A549 (cell line): ENCODE measurements at regions not wholly inside any gene's neighbourhood (a gene's known extent, or its start where the extent isn't known, plus 50 kb on each side); places are given as distances from the start of the nearest gene placed in this dataset.

Source experiments
- ATAC-seq, 2 experiments: fragments of 200-7000 bp in 1 of 2; fragments of >200 bp in 1 of 2; cut with Nextera tagmentation in 1 of 2; cut with Tn5 transposase in 1 of 2; 3 replicates each; pipeline versions ENCODE4 v1.8.0 to v1.9.1; 2018 to 2020; ENCODE audit warnings: mild to moderate bottlenecking in 1 of 2, moderate library complexity in 1 of 2
- CTCF ChIA-PET: fragments of 300-600 bp; sonication (Branson Sonifier 250); formaldehyde crosslinking; extraction: SDS; loops from one replicate; lab custom pipeline; 2021; ENCODE audit warnings: antibody characterized with exemption, inconsistent platforms; lab: Yijun Ruan, JAX
- POLR2A ChIA-PET: fragments of 350-600 bp; formaldehyde crosslinking; extraction: SDS; loops from one replicate; lab custom pipeline; 2021; ENCODE audit warnings: antibody characterized with exemption, inconsistent platforms; lab: Yijun Ruan, JAX
- DNase-seq, 2 experiments: peaks; one replicate each; pipeline versions ENCODE4 v3.0.0 to v3.0.0-alpha.2; 2011 to 2016; ENCODE audit warnings: low read depth in 1 of 2, low spot score in 1 of 2
- FAIRE-seq: peaks from 2 replicates; lab custom pipeline; 2011; peaks lifted over from hg19 to GRCh38; lab: Jason Lieb, UNC
- H3K27ac ChIP-seq, 2 experiments: fragments of >200 bp; sonication (Bioruptor Twin); formaldehyde crosslinking; 3 replicates each; pipeline ENCODE4 v1.5.1; 2016 to 2017
- H3K4me1 ChIP-seq: fragments of >200 bp; sonication (Bioruptor Twin); formaldehyde crosslinking; 3 replicates; pipeline ENCODE4 v1.6.1; 2016
- H3K4me2 ChIP-seq: fragments of >200 bp; sonication (Bioruptor Twin); formaldehyde crosslinking; 3 replicates; pipeline ENCODE4 v1.6.1; 2016
- H3K4me3 ChIP-seq: fragments of >200 bp; sonication (Bioruptor Twin); formaldehyde crosslinking; 3 replicates; pipeline ENCODE4 v1.5.1; 2016
- H3K9me3 ChIP-seq: fragments of >200 bp; sonication (Bioruptor Twin); formaldehyde crosslinking; 3 replicates; pipeline ENCODE4 v1.6.1; 2016
- CHD4 ChIP-seq: fragments of 200-600 bp; sonication (generic); IDR thresholded peaks from 2 replicates; pipeline ENCODE4 v1.6.1; 2016; ENCODE audit warnings: antibody characterized with exemption, mild to moderate bottlenecking, borderline replicate concordance
- E2F6 ChIP-seq: IDR thresholded peaks from 2 replicates; pipeline ENCODE4 v1.6.1; 2012; ENCODE audit warnings: low read depth, borderline replicate concordance
- EHF ChIP-seq: fragments of 250-450 bp; sonication (Bioruptor Pico); IDR thresholded peaks from 2 replicates; pipeline ENCODE4 v1.5.0; 2020; ENCODE audit warnings: mild to moderate bottlenecking
- ESRRA ChIP-seq: fragments of 150-350 bp; IDR thresholded peaks from 2 replicates; pipeline ENCODE4 v1.6.1; 2014; ENCODE audit warnings: mild to moderate bottlenecking, low read length, borderline replicate concordance
- FOSL2 ChIP-seq, 2 experiments: fragments of 450-650 bp in 1 of 2; fragments of >200 bp in 1 of 2; sonication (Bioruptor Twin) in 1 of 2; formaldehyde crosslinking; IDR thresholded peaks; 2 replicates each; pipeline versions ENCODE4 v1.5.0 to v1.6.1; 2016 to 2020; ENCODE audit warnings: mild to moderate bottlenecking in 1 of 2, moderate library complexity in 1 of 2
- HEYL ChIP-seq: fragments of 250-450 bp; sonication (Bioruptor Pico); IDR thresholded peaks from 2 replicates; pipeline ENCODE4 v1.8.0; 2021; ENCODE audit warnings: mild to moderate bottlenecking, moderate library complexity
- HMGXB4 ChIP-seq: fragments of 250-450 bp; sonication (Bioruptor Pico); IDR thresholded peaks from 2 replicates; pipeline ENCODE4 v1.5.0; 2021; ENCODE audit warnings: mild to moderate bottlenecking, moderate library complexity, borderline replicate concordance
- JUNB ChIP-seq: fragments of >200 bp; sonication (Bioruptor Twin); formaldehyde crosslinking; IDR thresholded peaks from 2 replicates; pipeline ENCODE4 v1.6.1; 2016
- MYC ChIP-seq: IDR thresholded peaks from 2 replicates; pipeline ENCODE4 v1.6.1; 2012; ENCODE audit warnings: mild to moderate bottlenecking, inconsistent platforms, low read length, improper control_type of control experiment, borderline replicate concordance
- NFE2L2 ChIP-seq: fragments of 150-350 bp; conservative IDR thresholded peaks from 2 replicates; pipeline ENCODE4 v1.6.1; 2014; ENCODE audit warnings: low read length
- NR3C1 ChIP-seq: fragments of >200 bp; sonication (Bioruptor Twin); formaldehyde crosslinking; IDR thresholded peaks from 3 replicates; pipeline ENCODE4 v1.6.1; 2017
- RARB ChIP-seq: fragments of 250-450 bp; sonication (Bioruptor Pico); IDR thresholded peaks from 2 replicates; pipeline ENCODE4 v1.8.0; 2021; ENCODE audit warnings: mild to moderate bottlenecking, moderate library complexity
- RCOR1 ChIP-seq: fragments of 150-350 bp; IDR thresholded peaks from 2 replicates; pipeline ENCODE4 v1.6.1; 2014; ENCODE audit warnings: antibody characterized with exemption, low read length, low read depth
- ZNF302 ChIP-seq: fragments of 250-450 bp; sonication (Bioruptor Pico); IDR thresholded peaks from 2 replicates; pipeline ENCODE4 v1.9.0; 2021; ENCODE audit warnings: inconsistent platforms, mild to moderate bottlenecking, moderate library complexity
- WGBS: methylation state at CpG from one replicate; pipeline ENCODE4 v1.1.6; 2017; ENCODE audit errors: missing lambda C conversion rate; 5-methylcytosine and 5-hydroxymethylcytosine counted together
- TF ChIP-seq, protein P1 (sequence below): fragments of 200-600 bp; sonication (generic); IDR thresholded peaks from 2 replicates; pipeline ENCODE4 v1.6.1; 2016; ENCODE audit warnings: antibody characterized with exemption, mild to moderate bottlenecking, moderate library complexity
- TF ChIP-seq, protein P2 (sequence below): fragments of >200 bp; sonication (Bioruptor Twin); formaldehyde crosslinking; IDR thresholded peaks from 3 replicates; pipeline ENCODE4 v1.5.1; 2016
- TF ChIP-seq, protein P3 (sequence below): IDR thresholded peaks from 2 replicates; pipeline ENCODE4 v1.6.1; 2012
- TF ChIP-seq, protein P4 (sequence below): IDR thresholded peaks from 2 replicates; pipeline ENCODE4 v1.6.1; 2012

GRCh38 chr2:35410431-35411061 lies 945.0 kb upstream of the CRIM1 start (continued):
- TF ChIP-seq NR3C1 (no peak), CHD4 (no peak), ESRRA (no peak), FOSL2 (IDR thresholded peaks at IDR 0.05) (no peak), FOSL2 (CRISPR knock-in tag; IDR thresholded peaks at IDR 0.05) (no peak), HEYL (CRISPR knock-in tag) (no peak)

DNA sequence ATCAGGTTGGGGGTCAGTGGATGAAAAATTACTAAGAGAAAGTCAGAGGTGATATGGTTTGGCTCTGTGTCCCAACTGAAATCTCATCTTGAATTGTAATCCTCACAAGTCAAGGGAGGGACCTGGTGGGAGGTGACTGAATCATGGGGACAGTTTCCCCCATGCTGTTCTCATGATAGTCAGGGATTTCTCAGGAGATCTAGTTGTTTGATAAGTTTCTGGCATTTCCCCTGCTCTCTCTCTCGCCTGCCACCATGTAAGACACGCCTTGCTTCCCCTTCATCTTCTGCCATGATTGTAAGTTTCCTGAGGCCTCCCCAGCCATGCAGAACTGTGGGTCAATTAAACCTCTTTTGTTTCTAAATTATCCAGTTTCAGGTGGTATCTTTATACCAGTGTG lies 945.8 kb upstream of the CRIM1 start:
- H3K4me3 ChIP-seq, result no peak overlapping the region
- H3K4me2 ChIP-seq, result no peak overlapping the region
- ATAC-seq (no peak), DNase-seq (no peak), FAIRE-seq (no peak)
- no peaks in the 10 kb centered on the region for H3K4me1 ChIP-seq
- no peaks in the 10 kb centered on the region for H3K9me3 ChIP-seq
- POLR2A ChIA-PET, result no interaction called here
- WGBS, result 7% methylated on average over 2 of the region's 2 CpGs
- CTCF ChIA-PET, result interaction anchor here (1.3 to 2.1 kb wide), 2 partner anchors 12 to 1397 kb away, joined by 4 to 6 read pairs; no protein-coding TSS in a partner anchor
- TF ChIP-seq E2F6 (no peak), HEYL (CRISPR knock-in tag) (no peak), RARB (CRISPR knock-in tag) (no peak), NFE2L2 (no peak), EHF (CRISPR knock-in tag) (no peak), MYC (no peak), JUNB (no peak), FOSL2 (IDR thresholded peaks at IDR 0.05) (no peak), FOSL2 (CRISPR knock-in tag; IDR thresholded peaks at IDR 0.05) (no peak), ZNF302 (CRISPR knock-in tag) (no peak), HMGXB4 (no peak), NR3C1 (no peak), RCOR1 (no peak)
- TF ChIP-seq, protein P1, sequence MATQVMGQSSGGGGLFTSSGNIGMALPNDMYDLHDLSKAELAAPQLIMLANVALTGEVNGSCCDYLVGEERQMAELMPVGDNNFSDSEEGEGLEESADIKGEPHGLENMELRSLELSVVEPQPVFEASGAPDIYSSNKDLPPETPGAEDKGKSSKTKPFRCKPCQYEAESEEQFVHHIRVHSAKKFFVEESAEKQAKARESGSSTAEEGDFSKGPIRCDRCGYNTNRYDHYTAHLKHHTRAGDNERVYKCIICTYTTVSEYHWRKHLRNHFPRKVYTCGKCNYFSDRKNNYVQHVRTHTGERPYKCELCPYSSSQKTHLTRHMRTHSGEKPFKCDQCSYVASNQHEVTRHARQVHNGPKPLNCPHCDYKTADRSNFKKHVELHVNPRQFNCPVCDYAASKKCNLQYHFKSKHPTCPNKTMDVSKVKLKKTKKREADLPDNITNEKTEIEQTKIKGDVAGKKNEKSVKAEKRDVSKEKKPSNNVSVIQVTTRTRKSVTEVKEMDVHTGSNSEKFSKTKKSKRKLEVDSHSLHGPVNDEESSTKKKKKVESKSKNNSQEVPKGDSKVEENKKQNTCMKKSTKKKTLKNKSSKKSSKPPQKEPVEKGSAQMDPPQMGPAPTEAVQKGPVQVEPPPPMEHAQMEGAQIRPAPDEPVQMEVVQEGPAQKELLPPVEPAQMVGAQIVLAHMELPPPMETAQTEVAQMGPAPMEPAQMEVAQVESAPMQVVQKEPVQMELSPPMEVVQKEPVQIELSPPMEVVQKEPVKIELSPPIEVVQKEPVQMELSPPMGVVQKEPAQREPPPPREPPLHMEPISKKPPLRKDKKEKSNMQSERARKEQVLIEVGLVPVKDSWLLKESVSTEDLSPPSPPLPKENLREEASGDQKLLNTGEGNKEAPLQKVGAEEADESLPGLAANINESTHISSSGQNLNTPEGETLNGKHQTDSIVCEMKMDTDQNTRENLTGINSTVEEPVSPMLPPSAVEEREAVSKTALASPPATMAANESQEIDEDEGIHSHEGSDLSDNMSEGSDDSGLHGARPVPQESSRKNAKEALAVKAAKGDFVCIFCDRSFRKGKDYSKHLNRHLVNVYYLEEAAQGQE, result no peak
- TF ChIP-seq, protein P2, sequence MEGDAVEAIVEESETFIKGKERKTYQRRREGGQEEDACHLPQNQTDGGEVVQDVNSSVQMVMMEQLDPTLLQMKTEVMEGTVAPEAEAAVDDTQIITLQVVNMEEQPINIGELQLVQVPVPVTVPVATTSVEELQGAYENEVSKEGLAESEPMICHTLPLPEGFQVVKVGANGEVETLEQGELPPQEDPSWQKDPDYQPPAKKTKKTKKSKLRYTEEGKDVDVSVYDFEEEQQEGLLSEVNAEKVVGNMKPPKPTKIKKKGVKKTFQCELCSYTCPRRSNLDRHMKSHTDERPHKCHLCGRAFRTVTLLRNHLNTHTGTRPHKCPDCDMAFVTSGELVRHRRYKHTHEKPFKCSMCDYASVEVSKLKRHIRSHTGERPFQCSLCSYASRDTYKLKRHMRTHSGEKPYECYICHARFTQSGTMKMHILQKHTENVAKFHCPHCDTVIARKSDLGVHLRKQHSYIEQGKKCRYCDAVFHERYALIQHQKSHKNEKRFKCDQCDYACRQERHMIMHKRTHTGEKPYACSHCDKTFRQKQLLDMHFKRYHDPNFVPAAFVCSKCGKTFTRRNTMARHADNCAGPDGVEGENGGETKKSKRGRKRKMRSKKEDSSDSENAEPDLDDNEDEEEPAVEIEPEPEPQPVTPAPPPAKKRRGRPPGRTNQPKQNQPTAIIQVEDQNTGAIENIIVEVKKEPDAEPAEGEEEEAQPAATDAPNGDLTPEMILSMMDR, result no peak
- TF ChIP-seq, protein P3, sequence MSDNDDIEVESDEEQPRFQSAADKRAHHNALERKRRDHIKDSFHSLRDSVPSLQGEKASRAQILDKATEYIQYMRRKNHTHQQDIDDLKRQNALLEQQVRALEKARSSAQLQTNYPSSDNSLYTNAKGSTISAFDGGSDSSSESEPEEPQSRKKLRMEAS, result no peak
- TF ChIP-seq, protein P4, sequence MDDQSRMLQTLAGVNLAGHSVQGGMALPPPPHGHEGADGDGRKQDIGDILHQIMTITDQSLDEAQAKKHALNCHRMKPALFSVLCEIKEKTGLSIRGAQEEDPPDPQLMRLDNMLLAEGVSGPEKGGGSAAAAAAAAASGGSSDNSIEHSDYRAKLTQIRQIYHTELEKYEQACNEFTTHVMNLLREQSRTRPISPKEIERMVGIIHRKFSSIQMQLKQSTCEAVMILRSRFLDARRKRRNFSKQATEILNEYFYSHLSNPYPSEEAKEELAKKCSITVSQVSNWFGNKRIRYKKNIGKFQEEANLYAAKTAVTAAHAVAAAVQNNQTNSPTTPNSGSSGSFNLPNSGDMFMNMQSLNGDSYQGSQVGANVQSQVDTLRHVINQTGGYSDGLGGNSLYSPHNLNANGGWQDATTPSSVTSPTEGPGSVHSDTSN, result no peak
- H3K27ac ChIP-seq, result no peak overlapping the region
